Vagina (tissue), 2 donors: ENCODE measurements at regions not wholly inside any gene's neighbourhood (a gene's known extent, or its start where the extent isn't known, plus 50 kb on each side); places are given as distances from the start of the nearest gene placed in this dataset.

ENCODE experiments used
- DNase-seq, 2 donors: peaks; one replicate each; pipeline ENCODE4 v3.0.0-alpha.2; 2017; ENCODE audit errors: extremely low spot score in 2 of 2
- H3K27ac ChIP-seq: fragments of 200-600 bp; sonication (generic); one replicate; pipeline ENCODE4 v1.5.1; 2019
- H3K27me3 ChIP-seq: fragments of 200-600 bp; sonication (generic); one replicate; pipeline ENCODE4 v1.5.1; 2019
- H3K36me3 ChIP-seq, 2 donors: fragments of 200-600 bp; sonication (generic); one replicate each; pipeline ENCODE4 v1.5.1; 2017 to 2019
- H3K4me1 ChIP-seq: fragments of 200-600 bp; sonication (generic); one replicate; pipeline ENCODE4 v1.5.1; 2019
- H3K4me3 ChIP-seq, 2 donors: fragments of 200-600 bp; sonication (generic); 1 replicate in 1 of 2; 2 replicates in 1 of 2; pipeline ENCODE4 v1.5.1; 2016 to 2019
- H3K9me3 ChIP-seq: fragments of 200-600 bp; sonication (generic); one replicate; pipeline ENCODE4 v1.5.1; 2019
- CTCF ChIP-seq, 3 experiments: fragments of 450-650 bp in 2 of 3; fragments of 200-600 bp in 1 of 3; sonication (generic) in 1 of 3; IDR thresholded peaks; one replicate each; pipeline ENCODE4 v1.5.1; 2017 to 2019; ENCODE audit warnings: antibody characterized with exemption in 3 of 3, mild to moderate bottlenecking in 2 of 3, moderate library complexity in 2 of 3
- POLR2A ChIP-seq, 2 donors: fragments of 450-650 bp; IDR thresholded peaks; one replicate each; pipeline ENCODE4 v1.6.1; 2017; ENCODE audit warnings: antibody characterized with exemption in 2 of 2, mild to moderate bottlenecking in 2 of 2, moderate library complexity in 2 of 2
- POLR2AphosphoS5 ChIP-seq, 2 donors: sonication (generic); formaldehyde crosslinking; IDR thresholded peaks; one replicate each; pipeline ENCODE4 v1.9.0; 2017; ENCODE audit warnings: antibody characterized with exemption in 2 of 2, mild to moderate bottlenecking in 2 of 2, low read depth in 1 of 2; ENCODE audit not compliant: insufficient read depth in 1 of 2
- intact Hi-C: fragments of 100-400 bp; cut with DNase I; formaldehyde crosslinking; loops from one replicate; pipeline ENCODE4 v1.15.1; 2023

GRCh38 chr14:97106609-97107008, 309.4 kb downstream of the VRK1 start:
- Histone ChIP-seq H3K27me3 (no peaks in the 10 kb centered on the region), H3K9me3 (peaks cover 6% of the 10 kb centered on the region), H3K4me3 (no peak overlapping the region), H3K36me3 (no peaks in the 10 kb centered on the region), H3K4me1 (no peaks in the 10 kb centered on the region), H3K27ac (no peak overlapping the region)
- no peak for DNase-seq
- TF ChIP-seq POLR2A (IDR thresholded peaks at IDR 0.05) (no peak), CTCF (IDR thresholded peaks at IDR 0.05) (no peak), POLR2AphosphoS5 (IDR thresholded peaks at IDR 0.05; ENCODE audit: insufficient read depth in 1 of 2, low read depth in 1 of 2) (no peak)
- intact Hi-C loops: no loop called here

- peaks cover 6% of the 10 kb centered on the region for H3K9me3 ChIP-seq
- no peak overlapping the region for H3K4me3 ChIP-seq
- H3K27me3 ChIP-seq: no peaks in the 10 kb centered on the region
- no peaks in the 10 kb centered on the region for H3K36me3 ChIP-seq
- intact Hi-C loops: no loop called here
- H3K27ac ChIP-seq: no peak overlapping the region
- DNase-seq: no peak
- no peaks in the 10 kb centered on the region for H3K4me1 ChIP-seq
- TF ChIP-seq POLR2A (IDR thresholded peaks at IDR 0.05) (no peak), POLR2AphosphoS5 (IDR thresholded peaks at IDR 0.05; ENCODE audit: insufficient read depth in 1 of 2, low read depth in 1 of 2) (no peak), CTCF (IDR thresholded peaks at IDR 0.05) (no peak)
Measured at GRCh38 chr14:97107080-97107479, 309.9 kb downstream of the VRK1 start.

- Histone ChIP-seq H3K27me3 (no peaks in the 10 kb centered on the region), H3K36me3 (no peaks in the 10 kb centered on the region), H3K27ac (no peak overlapping the region), H3K9me3 (peaks cover 6% of the 10 kb centered on the region), H3K4me3 (no peak overlapping the region), H3K4me1 (no peaks in the 10 kb centered on the region)
- intact Hi-C loops: no loop called here
- no peak for DNase-seq
- TF ChIP-seq CTCF (IDR thresholded peaks at IDR 0.05) (no peak), POLR2AphosphoS5 (IDR thresholded peaks at IDR 0.05; ENCODE audit: insufficient read depth in 1 of 2, low read depth in 1 of 2) (no peak), POLR2A (IDR thresholded peaks at IDR 0.05) (no peak)
Measured at GRCh38 chr14:97107760-97108159, 310.6 kb downstream of the VRK1 start.

DNA sequence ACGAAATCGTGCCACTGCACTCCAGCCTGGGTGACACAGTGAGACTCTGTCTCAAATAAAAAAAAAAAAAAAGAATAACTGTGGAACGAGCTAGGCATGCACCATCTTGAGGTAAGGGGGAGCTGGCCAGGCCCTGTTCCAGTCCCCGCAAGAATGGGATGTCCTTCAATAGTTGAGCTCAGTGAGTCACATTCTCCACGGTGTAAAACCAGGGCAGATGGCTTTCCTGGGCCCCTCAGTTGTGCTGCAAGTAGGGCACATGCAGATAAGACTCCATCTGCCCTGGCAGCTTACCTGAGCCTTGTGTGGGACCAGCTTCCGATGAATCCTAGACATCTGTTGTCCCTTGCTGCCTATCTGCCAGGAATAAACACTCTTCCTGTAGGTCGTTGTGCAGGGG, 312.1 kb downstream of the VRK1 start:
- Histone ChIP-seq H3K4me1 (no peaks in the 10 kb centered on the region), H3K9me3 (peaks cover 6% of the 10 kb centered on the region), H3K27me3 (no peaks in the 10 kb centered on the region), H3K36me3 (no peaks in the 10 kb centered on the region), H3K4me3 (no peak overlapping the region), H3K27ac (no peak overlapping the region)
- intact Hi-C loops: no loop called here
- DNase-seq: no peak
- TF ChIP-seq CTCF (IDR thresholded peaks at IDR 0.05) (no peak), POLR2A (IDR thresholded peaks at IDR 0.05) (no peak), POLR2AphosphoS5 (IDR thresholded peaks at IDR 0.05; ENCODE audit: insufficient read depth in 1 of 2, low read depth in 1 of 2) (no peak)

DNA sequence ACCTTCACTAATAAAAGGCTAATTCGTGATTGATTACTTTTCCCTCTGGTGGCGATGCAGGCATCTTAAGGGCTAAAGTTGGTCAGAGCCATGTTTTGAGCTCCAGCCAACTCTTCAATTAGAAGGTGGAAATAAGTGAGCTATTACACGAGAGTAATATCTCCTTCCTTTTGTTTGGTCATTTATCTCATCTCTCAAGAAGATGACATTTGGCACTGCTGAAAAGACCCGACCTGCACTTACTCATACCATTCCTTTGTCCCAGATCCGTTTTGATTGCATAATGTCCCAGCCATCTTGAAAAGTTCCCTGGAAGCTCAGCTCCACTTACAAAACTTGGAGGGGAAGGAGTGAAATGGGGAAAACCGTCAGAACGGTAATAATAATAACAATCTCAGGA, 316.2 kb downstream of the VRK1 start:
- Histone ChIP-seq H3K4me1 (no peaks in the 10 kb centered on the region), H3K4me3 (no peak overlapping the region), H3K9me3 (peaks cover 6% of the 10 kb centered on the region), H3K27ac (no peak overlapping the region), H3K36me3 (no peaks in the 10 kb centered on the region), H3K27me3 (no peaks in the 10 kb centered on the region)
- no peak for DNase-seq
- TF ChIP-seq POLR2AphosphoS5 (IDR thresholded peaks at IDR 0.05; ENCODE audit: insufficient read depth in 1 of 2, low read depth in 1 of 2) (no peak), POLR2A (IDR thresholded peaks at IDR 0.05) (no peak), CTCF (IDR thresholded peaks at IDR 0.05) (no peak)
- intact Hi-C loops: no loop called here
